ENCODE measurements at regions not wholly inside any gene's neighbourhood (a gene's known extent, or its start where the extent isn't known, plus 50 kb on each side); places are given as distances from the start of the nearest gene placed in this dataset.

DNA sequence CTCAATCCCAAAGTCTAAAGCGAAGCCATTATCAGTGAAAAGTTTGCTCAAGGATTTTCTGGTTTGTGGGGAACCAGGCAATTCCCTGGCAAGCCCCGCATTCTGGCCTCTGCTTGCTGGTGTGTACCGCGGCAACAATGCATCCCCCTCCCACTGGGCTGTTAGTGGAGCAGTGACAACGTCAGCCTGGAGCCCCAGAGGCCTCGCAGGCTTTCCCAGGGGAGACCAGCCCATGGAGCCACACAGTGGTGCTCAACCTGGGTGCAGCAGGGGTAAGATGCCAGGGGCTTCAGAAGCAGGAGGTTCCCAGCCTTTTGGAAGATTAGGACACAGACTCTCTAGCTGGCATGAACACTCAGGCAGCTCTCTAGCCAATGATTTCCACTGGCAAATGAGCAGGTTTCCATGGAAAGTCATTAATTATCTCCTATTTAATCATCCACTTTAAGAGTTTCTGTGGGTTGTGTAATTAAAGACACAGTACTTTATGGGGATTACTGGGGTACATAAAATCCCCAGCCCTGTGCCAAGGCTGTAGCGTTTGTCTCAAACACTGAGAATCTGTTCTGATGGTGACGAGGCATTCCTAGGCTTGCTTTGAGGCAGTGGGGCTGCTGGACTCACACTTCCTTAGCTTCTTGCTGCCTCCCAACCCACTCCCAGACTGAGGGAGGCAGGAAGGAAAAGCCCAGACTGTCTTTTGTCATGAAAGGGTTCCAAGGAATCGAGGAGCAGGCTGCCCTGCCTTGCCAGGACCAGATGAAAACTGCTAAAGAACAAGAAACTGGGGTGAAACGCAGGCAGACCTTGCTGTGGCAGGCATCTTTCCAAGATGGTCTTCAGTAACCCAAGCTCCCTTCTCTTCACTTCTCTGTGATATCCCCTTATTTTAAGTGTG lies 411.9 kb upstream of the SHH start:
- Histone ChIP-seq H3K9me3 (ENCODE audit: control insufficient read depth, insufficient read depth, low read length) (peaks cover 2% of the 10 kb centered on the region), H3K4me3 (ENCODE audit: low read length) (no peak overlapping the region), H3K27ac (ENCODE audit: low read length) (no peak overlapping the region), H3K36me3 (ENCODE audit: control insufficient read depth, insufficient read depth, low read length) (no peaks in the 10 kb centered on the region), H3K27me3 (ENCODE audit: control insufficient read depth, insufficient read depth, low read length) (no peaks in the 10 kb centered on the region), H3K4me1 (ENCODE audit: control insufficient read depth, insufficient read depth, low read length) (no peaks in the 10 kb centered on the region)
- no peak for ATAC-seq
- Mint-ChIP-seq H3K4me3 (no peak overlapping the region), H3K27ac (no peak overlapping the region), H3K27me3 (ENCODE audit: low read depth in 2 of 2) (no peaks in the 10 kb centered on the region), H3K4me1 (no peaks in the 10 kb centered on the region), H3K9me3 (peaks cover 0 to 2% of the 10 kb centered on the region in 2 donors), H3K36me3 (no peaks in the 10 kb centered on the region)
- 71% methylated on average over 10 of the region's 10 CpGs for WGBS (ENCODE audit: insufficient coverage)
- TF ChIP-seq CTCF (IDR thresholded peaks at IDR 0.05) = no peak
- intact Hi-C loops (cut with micrococcal nuclease) = no loop called here
- no peak for DNase-seq

DNA sequence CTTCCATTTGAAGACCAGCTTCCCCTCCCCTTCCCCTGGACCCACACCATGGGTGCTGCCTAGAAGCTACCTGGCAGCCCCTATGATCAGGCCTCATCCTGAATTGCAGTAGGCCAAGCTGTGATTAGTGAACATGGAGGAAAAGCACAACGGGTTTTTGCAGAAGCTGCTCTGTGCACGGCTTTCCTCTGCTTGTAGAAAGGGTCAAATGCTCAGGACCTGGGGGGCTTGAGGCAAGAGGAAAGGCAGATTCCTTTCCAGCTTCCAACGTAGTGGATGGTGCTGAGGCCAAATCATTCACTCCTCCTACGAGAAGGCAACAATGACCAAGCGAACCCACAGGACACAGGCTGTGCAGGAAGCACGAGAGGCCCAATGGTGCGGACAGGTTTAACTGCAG lies 410.3 kb upstream of the SHH start:
- Mint-ChIP-seq H3K4me3 (no peak overlapping the region), H3K4me1 (no peaks in the 10 kb centered on the region), H3K27me3 (ENCODE audit: low read depth in 2 of 2) (no peaks in the 10 kb centered on the region), H3K27ac (no peak overlapping the region), H3K9me3 (peaks cover 0 to 2% of the 10 kb centered on the region in 2 donors), H3K36me3 (no peaks in the 10 kb centered on the region)
- no peaks in the 10 kb centered on the region for H3K4me1 ChIP-seq (ENCODE audit: control insufficient read depth, insufficient read depth, low read length)
- H3K4me3 ChIP-seq (ENCODE audit: low read length) = no peak overlapping the region
- intact Hi-C loops (cut with micrococcal nuclease) = no loop called here
- H3K27me3 ChIP-seq (ENCODE audit: control insufficient read depth, insufficient read depth, low read length) = no peaks in the 10 kb centered on the region
- no peak for TF ChIP-seq CTCF (IDR thresholded peaks at IDR 0.05)
- ATAC-seq (no peak), DNase-seq (no peak)
- 77% methylated on average over 7 of the region's 7 CpGs for WGBS (ENCODE audit: insufficient coverage)
- H3K27ac ChIP-seq (ENCODE audit: low read length) = no peak overlapping the region
- H3K36me3 ChIP-seq (ENCODE audit: control insufficient read depth, insufficient read depth, low read length) = no peaks in the 10 kb centered on the region
- H3K9me3 ChIP-seq (ENCODE audit: control insufficient read depth, insufficient read depth, low read length) = peaks cover 2% of the 10 kb centered on the region

DNA sequence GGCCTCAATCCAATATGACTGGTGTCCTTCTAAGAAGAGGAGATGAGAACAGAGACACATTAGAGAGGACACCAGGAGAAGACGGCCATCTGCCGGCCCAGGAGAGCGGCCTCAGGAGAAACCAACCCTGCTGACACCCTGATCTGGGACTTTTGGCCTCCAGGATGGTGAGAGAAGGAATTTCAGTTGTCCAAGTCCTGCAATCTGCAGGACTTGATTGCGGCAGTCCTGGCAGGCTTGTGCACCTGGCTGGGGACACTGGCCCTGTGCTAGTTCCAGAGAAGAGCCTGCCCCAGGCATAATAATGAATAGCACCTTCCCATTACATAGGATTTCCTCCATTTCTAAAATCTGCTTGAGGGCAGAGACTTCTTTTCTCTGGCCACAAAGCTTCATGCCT lies 409.9 kb upstream of the SHH start:
- Histone ChIP-seq H3K36me3 (ENCODE audit: control insufficient read depth, insufficient read depth, low read length) (no peaks in the 10 kb centered on the region), H3K27ac (ENCODE audit: low read length) (no peak overlapping the region), H3K4me3 (ENCODE audit: low read length) (no peak overlapping the region), H3K4me1 (ENCODE audit: control insufficient read depth, insufficient read depth, low read length) (no peaks in the 10 kb centered on the region), H3K27me3 (ENCODE audit: control insufficient read depth, insufficient read depth, low read length) (no peaks in the 10 kb centered on the region), H3K9me3 (ENCODE audit: control insufficient read depth, insufficient read depth, low read length) (peaks cover 2% of the 10 kb centered on the region)
- Mint-ChIP-seq H3K4me3 (no peak overlapping the region), H3K4me1 (no peaks in the 10 kb centered on the region), H3K27me3 (ENCODE audit: low read depth in 2 of 2) (no peaks in the 10 kb centered on the region), H3K36me3 (no peaks in the 10 kb centered on the region), H3K9me3 (no peaks in the 10 kb centered on the region), H3K27ac (no peak overlapping the region)
- 94% methylated on average over 4 of the region's 4 CpGs for WGBS (ENCODE audit: insufficient coverage)
- ATAC-seq (no peak), DNase-seq (no peak)
- no peak for TF ChIP-seq CTCF (IDR thresholded peaks at IDR 0.05)
- intact Hi-C loops (cut with micrococcal nuclease) = no loop called here

DNA sequence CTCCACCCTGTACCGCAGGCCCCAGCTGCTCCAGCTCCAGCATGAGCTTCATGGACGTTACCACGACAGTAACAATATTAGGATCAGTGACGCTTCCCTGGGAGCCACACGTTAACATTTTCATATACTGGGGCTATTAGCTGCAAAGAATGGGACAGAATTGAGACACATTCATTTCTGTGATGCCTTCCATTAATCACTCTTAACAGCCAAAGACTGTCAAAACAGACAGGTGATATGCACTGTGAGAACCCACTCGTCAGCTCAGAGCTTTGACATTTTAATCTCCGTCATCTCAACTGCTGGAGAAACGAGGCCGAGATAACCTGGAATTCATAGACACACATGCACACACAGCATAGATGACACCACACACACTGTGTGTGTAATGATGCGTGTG lies 408.4 kb upstream of the SHH start:
- no peaks in the 10 kb centered on the region for H3K9me3 Mint-ChIP-seq
- no peaks in the 10 kb centered on the region for H3K36me3 ChIP-seq (ENCODE audit: control insufficient read depth, insufficient read depth, low read length)
- no peaks in the 10 kb centered on the region for H3K36me3 Mint-ChIP-seq
- intact Hi-C loops (cut with micrococcal nuclease) = no loop called here
- no peaks in the 10 kb centered on the region for H3K27me3 ChIP-seq (ENCODE audit: control insufficient read depth, insufficient read depth, low read length)
- no peak for ATAC-seq
- TF ChIP-seq CTCF (IDR thresholded peaks at IDR 0.05) = no peak
- H3K27ac ChIP-seq (ENCODE audit: low read length) = no peak overlapping the region
- DNase-seq = no peak
- peaks cover 2% of the 10 kb centered on the region for H3K9me3 ChIP-seq (ENCODE audit: control insufficient read depth, insufficient read depth, low read length)
- H3K27ac Mint-ChIP-seq = no peak overlapping the region
- 82% methylated on average over 9 of the region's 10 CpGs for WGBS (ENCODE audit: insufficient coverage)
- no peak overlapping the region for H3K4me3 Mint-ChIP-seq
- H3K4me1 Mint-ChIP-seq = no peaks in the 10 kb centered on the region
- no peak overlapping the region for H3K4me3 ChIP-seq (ENCODE audit: low read length)
- no peaks in the 10 kb centered on the region for H3K27me3 Mint-ChIP-seq (ENCODE audit: low read depth in 2 of 2)
- no peaks in the 10 kb centered on the region for H3K4me1 ChIP-seq (ENCODE audit: control insufficient read depth, insufficient read depth, low read length)

Measured in natural killer cell (primary cell).